NB4 (cell line): ENCODE measurements at regions not wholly inside any gene's neighbourhood (a gene's known extent, or its start where the extent isn't known, plus 50 kb on each side); places are given as distances from the start of the nearest gene placed in this dataset.

Experiments used
- MYC ChIP-seq: IDR thresholded peaks from 2 replicates; pipeline ENCODE4 v1.6.1; 2011; ENCODE audit warnings: low read depth, low read length
- POLR2A ChIP-seq: IDR thresholded peaks from 2 replicates; pipeline ENCODE4 v1.6.1; 2011; ENCODE audit warnings: mild to moderate bottlenecking; ENCODE audit not compliant: insufficient read length; ENCODE audit errors: extremely low read depth
- TF ChIP-seq, protein P1 (sequence below): IDR thresholded peaks from one replicate; pipeline ENCODE4 v1.5.1; 2012; ENCODE audit warnings: low read depth, low read length

DNA sequence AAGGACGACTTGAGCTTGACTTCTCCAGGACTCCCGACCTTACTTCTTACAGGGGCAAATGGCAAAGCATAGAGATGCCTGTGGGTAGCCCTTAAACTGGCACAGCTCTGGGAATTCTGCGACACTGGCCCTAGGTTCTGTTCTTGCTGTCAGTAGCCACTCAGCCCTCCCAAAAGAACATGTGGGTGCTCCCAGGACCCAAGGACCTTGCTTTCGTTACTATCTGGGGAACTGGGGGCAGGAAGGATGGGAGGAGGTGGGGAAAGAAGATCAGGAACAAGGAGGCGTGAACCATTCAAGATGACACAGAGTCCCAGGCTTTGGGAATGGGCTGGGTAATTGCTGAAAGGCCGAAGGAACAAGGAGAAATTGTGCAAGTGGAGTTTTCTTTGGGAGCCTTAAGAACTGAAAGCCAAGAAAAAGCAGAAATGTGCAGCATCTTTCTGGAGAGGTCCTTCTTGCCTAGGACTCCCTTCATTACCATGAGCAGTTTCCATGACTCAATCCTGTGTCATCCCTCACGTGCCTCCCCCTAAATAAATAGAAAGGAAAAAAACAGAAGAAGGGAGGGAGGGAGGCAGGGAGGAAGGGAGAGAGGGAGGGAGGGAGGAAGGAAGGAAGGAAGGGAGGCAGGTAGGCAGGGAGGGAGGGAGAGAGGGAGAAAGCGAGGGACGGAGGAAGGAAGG, 284.6 kb upstream of the FOXQ1 start:
- TF ChIP-seq, protein P1, sequence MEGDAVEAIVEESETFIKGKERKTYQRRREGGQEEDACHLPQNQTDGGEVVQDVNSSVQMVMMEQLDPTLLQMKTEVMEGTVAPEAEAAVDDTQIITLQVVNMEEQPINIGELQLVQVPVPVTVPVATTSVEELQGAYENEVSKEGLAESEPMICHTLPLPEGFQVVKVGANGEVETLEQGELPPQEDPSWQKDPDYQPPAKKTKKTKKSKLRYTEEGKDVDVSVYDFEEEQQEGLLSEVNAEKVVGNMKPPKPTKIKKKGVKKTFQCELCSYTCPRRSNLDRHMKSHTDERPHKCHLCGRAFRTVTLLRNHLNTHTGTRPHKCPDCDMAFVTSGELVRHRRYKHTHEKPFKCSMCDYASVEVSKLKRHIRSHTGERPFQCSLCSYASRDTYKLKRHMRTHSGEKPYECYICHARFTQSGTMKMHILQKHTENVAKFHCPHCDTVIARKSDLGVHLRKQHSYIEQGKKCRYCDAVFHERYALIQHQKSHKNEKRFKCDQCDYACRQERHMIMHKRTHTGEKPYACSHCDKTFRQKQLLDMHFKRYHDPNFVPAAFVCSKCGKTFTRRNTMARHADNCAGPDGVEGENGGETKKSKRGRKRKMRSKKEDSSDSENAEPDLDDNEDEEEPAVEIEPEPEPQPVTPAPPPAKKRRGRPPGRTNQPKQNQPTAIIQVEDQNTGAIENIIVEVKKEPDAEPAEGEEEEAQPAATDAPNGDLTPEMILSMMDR, result no peak
- no peak for TF ChIP-seq POLR2A
- no peak for TF ChIP-seq MYC
